ENCODE measurements at regions not wholly inside any gene's neighbourhood (a gene's known extent, or its start where the extent isn't known, plus 50 kb on each side); places are given as distances from the start of the nearest gene placed in this dataset.
A peak's percentile ranks its signal among the peaks of the same experiment; 100 is the strongest.
"Not testable (repeated sequence)": the region's sequence is repeated elsewhere in the genome, so short reads cannot be mapped to it uniquely, and the experiment has no call there.

DNA sequence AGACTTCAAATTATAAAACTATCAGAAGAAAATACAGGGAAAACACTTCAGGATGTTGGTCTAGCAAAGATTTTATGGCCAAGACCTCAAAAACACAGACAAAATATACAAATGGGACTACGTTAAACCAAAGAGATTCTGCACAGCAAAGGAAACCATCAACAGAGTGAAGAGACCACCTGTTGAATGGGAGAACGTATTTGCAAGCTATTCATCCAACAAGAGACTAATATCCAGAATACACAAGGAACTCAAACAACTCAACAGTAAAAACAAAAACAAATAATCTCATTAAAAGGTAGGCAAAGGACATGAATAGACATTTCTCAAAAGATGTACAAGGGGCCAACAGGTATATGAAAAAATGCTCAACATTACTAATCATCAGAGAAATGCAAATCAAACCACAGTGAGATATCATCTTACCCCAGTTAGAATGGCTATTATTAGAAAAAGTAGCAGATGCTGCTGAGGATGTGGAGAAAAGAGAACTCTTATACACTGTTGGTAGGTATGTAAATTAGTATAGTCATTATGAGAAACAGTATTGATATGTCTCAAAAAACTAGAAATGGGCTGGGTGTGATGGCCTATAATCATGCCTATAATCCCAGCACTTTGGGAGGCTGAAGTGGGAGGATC, 112.6 kb downstream of the LRIG2 start:
- DNase-seq: no peak

GRCh38 chr1:113190078-113190477, 117.1 kb downstream of the LRIG2 start:
- DNase-seq: peak in 6 of 56 donors; percentile 2 to 55 (median 6)

DNA sequence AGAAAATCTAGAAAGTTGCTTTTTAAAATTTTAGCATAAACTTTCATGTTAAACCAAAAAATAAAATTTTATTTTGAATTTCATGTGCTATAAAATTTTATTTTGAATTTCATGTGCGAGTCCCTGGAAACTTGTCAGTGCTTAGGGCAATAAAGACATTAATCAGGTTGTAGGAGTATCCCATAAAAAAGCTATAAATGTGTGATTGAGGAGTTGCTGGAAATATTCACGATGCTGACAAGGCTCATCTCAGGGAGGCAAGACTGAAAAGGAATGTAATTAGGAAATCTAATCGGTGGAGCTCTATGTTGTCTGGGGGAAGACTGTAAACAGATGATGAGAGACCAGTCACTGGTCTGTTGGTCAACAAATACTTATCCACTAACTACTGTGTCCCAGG, 117.9 kb downstream of the LRIG2 start:
- no peak for DNase-seq

DNA sequence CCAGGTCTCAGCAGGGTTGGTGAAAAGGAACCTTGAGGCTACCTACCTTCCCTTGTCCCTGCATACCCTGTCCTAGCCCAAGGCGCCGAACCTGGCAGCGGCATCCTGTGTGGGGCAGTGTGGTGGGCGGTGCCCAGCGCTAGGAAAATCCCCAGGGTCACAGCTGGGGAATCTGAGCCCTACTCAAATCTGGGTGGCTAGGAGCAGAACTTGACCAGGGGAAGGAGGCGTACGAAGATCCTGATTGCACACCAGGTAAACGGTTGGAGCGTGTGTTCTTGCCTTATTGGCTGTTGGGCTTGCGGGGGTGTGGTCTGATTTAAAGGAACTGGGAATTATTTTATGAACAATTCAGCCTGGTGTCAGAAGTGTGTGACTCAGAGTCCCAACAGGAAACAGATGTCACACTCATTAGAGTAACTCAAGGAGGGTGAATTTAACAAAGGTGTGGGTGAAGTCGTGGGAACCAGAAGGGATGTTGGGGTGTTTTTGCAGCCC, 118.6 kb downstream of the LRIG2 start:
- peak in 21 of 56 donors; percentile 2 to 61 (median 40) for DNase-seq

DNA sequence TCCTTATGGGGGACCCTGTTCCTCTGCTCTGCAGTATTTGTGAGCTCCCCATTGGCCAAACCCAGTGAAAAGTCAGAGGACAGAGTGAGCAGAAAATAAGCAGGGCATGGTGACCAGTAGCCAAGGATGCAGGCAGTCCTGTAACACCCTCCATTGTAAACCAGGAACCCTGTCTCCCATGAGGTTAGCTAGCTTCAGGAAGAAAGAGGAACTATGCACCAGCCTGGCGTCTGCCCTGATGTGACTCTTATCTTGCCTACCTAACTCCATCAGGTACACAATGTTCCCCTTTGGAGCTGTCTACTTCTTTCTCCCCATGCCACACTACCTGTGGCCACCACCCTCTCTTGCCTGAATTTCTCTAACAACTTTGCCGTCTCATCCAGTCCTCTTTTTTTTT, 119.2 kb downstream of the LRIG2 start:
- DNase-seq: no peak

GRCh38 chr1:113192980-113193379, 120.0 kb downstream of the LRIG2 start:
- DNase-seq: no peak

- no peak for DNase-seq
These were observed 122.1 kb downstream of the LRIG2 start for GRCh38 chr1:113194846-113195830.

DNA sequence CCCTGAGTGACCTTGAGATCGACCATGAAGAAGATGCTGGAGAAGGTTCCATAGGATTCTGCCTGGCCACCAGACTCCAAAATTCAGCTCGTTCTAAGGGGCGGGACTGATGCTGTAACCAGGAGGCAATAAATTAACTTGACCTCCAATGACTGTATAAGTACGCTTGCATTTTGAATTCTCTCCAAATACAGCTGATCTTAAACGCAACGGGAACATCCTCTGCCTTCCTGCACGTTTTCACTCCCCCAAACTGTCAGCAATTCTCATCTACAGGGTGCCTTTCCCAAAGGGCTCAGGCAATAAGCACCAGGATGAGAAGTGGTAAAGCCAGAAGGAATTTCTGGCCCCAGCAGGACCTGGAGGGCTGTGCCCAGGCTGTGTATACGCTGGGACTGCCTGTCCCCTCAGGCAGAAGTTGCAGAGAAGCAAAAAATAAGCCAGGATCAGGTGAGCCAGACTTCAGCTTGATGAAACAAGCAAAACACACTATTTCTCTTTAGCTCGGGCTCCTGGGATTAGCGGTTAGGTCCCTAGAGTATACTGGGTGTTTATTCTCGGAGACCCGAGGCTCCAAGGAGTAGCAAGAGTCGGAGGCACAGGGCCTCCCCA, 124.8 kb downstream of the LRIG2 start:
- no peak for DNase-seq

GRCh38 chr1:113198806-113199205, 125.8 kb downstream of the LRIG2 start:
- DNase-seq: no peak

DNA sequence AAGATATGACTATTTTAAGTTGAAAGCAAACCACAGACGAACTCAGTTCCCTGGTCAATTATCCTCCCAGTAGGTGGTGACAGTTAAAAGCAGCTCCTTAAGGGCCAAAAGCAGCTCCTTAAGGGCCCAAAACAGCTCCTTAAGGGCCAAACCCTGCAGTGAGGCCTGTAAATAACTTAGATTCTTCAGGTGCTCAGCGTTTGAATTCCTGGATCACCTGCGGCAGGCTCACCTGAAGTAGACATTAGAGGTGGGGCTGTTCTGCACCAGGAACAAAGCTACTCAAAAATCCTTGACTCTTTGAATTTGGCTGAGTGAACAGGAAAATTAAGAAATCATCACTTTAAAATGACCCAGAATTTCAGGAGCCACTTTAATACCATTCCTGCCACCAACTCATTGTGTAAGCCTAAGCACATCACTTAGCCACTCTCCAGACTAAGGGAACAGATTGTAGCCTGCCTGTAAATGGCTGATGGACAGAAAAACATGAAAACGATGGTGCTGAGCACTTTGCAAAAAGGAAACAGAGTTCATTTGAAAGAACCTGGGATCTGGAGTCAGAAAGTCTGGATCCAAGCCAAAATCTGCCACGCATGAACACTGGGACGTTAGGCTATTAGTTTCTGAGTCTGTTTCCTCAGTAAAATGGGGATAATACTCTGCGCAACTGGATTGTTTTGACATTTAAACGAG, 126.9 kb downstream of the LRIG2 start:
- DNase-seq: no peak

DNA sequence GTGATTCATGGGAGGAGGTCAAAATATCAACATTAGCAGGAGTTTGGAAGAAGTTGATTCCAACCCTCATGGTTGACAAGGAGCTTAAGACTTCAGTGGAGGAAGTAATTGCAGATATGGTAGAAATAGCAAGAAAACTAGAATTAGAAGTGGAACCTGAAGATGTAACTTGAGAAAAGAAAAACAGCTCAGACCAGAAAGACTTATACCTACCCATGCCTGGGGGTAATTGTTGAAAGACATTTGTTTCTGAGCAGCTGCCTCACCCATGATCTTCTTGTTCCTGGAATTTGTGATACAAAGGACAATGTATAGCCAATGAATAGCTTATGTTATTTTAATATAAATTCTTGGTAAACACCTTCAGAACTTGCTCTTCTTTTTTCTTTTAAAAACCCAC, 128.6 kb downstream of the LRIG2 start:
- DNase-seq: no peak

GRCh38 chr1:113205980-113206766, 133.2 kb downstream of the LRIG2 start:
- no peak for DNase-seq

GRCh38 chr1:113207019-113207418, 134.0 kb downstream of the LRIG2 start:
- DNase-seq: no peak

DNA sequence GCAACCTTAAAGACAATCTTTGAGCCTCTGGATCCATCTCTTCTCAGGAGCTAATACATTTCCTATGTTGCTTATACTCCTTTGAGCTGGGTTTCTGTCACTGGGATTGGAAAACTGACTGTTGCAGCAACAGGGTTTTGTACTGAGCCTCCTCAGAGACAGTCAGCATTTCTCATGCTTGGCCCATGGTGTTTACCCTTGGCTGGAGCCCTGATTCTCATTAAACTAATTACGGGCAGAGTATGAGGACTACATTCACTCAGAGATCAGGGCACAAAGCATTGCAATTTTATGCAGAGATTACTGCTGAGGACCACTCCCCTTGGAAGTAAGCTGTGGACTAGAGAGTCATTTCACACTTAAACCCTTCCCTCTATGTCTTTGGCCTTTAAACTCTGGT, 134.5 kb downstream of the LRIG2 start:
- no peak for DNase-seq

DNA sequence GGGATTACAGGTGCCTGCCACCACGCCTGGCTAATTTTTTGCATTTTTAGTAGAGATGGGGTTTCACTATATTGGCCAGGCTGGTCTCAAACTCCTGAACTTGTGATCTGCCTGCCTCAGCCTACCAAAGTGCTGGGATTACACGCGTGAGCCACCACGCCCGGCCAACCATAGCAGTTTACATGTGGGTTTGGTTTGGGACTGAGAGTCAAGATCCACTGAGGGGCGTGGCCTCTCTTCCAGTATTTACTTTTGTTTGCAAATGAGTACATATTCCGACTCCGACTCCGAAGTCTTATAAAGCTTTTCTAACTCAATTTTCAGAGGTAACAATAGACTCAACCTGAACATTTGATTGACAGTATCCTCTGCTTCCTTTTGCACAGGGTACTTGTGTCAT, 135.4 kb downstream of the LRIG2 start:
- DNase-seq: not testable (repeated sequence)

GRCh38 chr1:113210248-113210647, 137.2 kb downstream of the LRIG2 start:
- DNase-seq: no peak

- DNase-seq: no peak
These were observed 138.5 kb downstream of the LRIG2 start for GRCh38 chr1:113211467-113211866.

- no peak for DNase-seq
These were observed 142.0 kb downstream of the LRIG2 start for GRCh38 chr1:113215015-113215414.

- no peak for DNase-seq
These were observed 143.7 kb downstream of the LRIG2 start for GRCh38 chr1:113216664-113217063.

- no peak for DNase-seq
These were observed 144.6 kb downstream of the LRIG2 start for GRCh38 chr1:113217447-113218208.
